ENCODE measurements at regions not wholly inside any gene's neighbourhood (a gene's known extent, or its start where the extent isn't known, plus 50 kb on each side); places are given as distances from the start of the nearest gene placed in this dataset.

DNA sequence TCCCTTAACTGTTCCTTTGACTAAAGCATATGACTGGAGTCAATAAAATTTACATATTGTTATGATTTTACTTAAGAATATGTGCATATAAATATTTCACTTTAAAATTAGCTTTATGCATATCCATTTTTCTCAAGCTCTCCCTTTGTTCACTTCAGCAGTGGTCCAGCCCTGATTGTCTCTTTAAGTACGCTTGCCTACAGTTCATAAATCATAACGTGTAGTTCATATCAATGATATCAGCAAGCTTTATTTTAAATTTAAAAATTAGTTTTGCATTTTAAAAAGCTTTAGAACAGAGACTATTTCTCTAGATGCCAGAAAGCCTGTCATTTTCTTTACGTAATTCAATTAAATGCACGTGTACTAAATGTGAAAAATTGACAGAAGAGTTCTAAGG lies 721.9 kb downstream of the OTOL1 start:
- CTCF ChIA-PET = no interaction called here
- Mint-ChIP-seq H3K36me3 (ENCODE audit: low read depth) (no peaks in the 10 kb centered on the region), H3K27me3 (no peaks in the 10 kb centered on the region), H3K27ac (no peak overlapping the region), H3K4me3 (no peak overlapping the region), H3K4me1 (no peaks in the 10 kb centered on the region), H3K9me3 (no peaks in the 10 kb centered on the region)
- POLR2A ChIA-PET = no interaction called here
- no peak for DNase-seq

DNA sequence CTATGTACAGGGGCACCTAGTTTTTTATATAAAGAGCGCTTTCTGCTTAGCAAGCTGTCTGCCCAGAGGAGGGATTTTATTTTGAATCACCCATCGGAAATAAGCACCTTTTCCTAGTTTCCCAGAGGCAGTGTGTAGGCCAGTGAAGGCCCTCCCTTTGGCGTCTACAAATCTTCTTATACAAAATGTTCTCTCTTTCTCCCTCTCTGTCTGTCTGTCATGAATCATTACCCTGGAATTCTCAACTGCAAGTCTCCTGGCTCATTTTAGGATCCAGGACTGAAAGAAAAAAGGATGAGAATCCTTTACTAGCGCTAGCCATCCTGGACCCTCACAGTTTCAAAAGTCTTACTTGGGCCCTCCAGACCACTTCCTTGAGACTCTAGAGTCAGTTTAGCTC lies 728.1 kb downstream of the OTOL1 start:
- ChIA-PET CTCF (interaction anchor here (0.7 kb wide), 1 partner anchor 1039 kb away, joined by 3 read pairs; no protein-coding TSS in a partner anchor), POLR2A (no interaction called here)
- no peak for DNase-seq
- Mint-ChIP-seq H3K9me3 (no peaks in the 10 kb centered on the region), H3K27ac (no peak overlapping the region), H3K27me3 (no peaks in the 10 kb centered on the region), H3K36me3 (ENCODE audit: low read depth) (no peaks in the 10 kb centered on the region), H3K4me1 (no peaks in the 10 kb centered on the region), H3K4me3 (no peak overlapping the region)

DNA sequence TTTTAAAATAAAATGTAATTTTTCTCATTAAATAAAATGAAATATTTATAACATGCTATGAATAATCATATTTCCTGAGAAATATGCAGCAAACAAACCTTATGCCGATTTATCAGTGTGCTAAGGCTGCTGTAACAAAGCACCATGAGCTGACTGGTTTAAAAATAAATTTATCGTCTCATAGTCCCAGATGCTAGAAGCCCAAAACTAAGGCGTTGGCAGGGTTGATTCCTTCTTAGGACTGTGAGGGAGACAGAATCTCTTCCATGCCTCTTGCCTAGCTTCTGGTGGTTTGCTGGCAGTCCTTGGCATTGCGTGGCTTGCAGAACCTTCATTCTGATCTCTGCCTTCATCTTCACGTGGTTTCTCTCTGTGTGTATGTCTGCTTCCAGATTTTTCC lies 740.3 kb downstream of the OTOL1 start:
- no peak overlapping the region for H3K27ac Mint-ChIP-seq
- H3K4me1 Mint-ChIP-seq = no peaks in the 10 kb centered on the region
- no peaks in the 10 kb centered on the region for H3K27me3 Mint-ChIP-seq
- no peaks in the 10 kb centered on the region for H3K36me3 Mint-ChIP-seq (ENCODE audit: low read depth)
- peaks cover 2% of the 10 kb centered on the region for H3K9me3 Mint-ChIP-seq
- no peak overlapping the region for H3K4me3 Mint-ChIP-seq
- CTCF ChIA-PET = no interaction called here
- no peak for DNase-seq
- POLR2A ChIA-PET = no interaction called here

DNA sequence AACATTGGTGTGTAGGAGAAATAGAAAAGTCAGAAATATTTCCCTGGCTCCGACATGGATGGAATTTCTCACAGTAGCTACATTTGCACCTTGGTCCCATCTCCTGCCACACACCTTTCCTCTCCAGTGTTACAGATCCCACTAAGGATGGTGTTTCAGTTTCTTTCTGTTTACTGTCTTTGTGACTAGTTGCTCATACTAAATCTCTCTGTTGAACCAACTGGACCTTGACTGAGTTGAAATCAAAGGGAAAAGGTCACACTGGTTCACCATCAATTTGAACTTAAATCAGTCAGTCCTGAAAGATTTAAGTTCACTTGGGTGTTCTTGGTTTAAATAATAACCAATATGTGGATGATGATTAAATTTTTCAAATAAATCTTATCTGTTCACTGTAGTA lies 754.2 kb downstream of the OTOL1 start:
- CTCF ChIA-PET = no interaction called here
- Mint-ChIP-seq H3K36me3 (ENCODE audit: low read depth) (no peaks in the 10 kb centered on the region), H3K27ac (no peak overlapping the region), H3K4me1 (no peaks in the 10 kb centered on the region), H3K27me3 (no peaks in the 10 kb centered on the region), H3K4me3 (no peak overlapping the region), H3K9me3 (peaks cover 2% of the 10 kb centered on the region)
- POLR2A ChIA-PET = no interaction called here
- no peak for DNase-seq

DNA sequence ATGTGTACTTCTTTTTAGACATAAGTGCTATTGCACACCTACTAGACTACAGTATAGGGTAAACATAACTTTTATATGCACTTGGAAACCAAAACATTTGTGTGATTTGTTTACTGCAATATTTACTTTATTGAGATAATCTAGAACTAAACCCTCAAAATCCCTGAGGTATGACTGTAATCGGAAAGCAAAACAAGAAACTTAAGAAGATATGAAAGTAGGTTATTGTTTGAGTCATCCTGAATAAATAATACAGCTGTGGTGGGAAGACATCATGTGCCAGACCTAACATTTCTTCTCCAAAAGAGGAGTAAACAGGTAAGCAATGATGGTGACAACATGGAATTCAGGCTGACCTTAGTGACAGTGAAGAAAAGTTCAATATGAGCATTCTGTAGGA lies 765.5 kb downstream of the OTOL1 start:
- CTCF ChIA-PET = no interaction called here
- Mint-ChIP-seq H3K9me3 (peaks cover 3% of the 10 kb centered on the region), H3K27me3 (no peaks in the 10 kb centered on the region)

DNA sequence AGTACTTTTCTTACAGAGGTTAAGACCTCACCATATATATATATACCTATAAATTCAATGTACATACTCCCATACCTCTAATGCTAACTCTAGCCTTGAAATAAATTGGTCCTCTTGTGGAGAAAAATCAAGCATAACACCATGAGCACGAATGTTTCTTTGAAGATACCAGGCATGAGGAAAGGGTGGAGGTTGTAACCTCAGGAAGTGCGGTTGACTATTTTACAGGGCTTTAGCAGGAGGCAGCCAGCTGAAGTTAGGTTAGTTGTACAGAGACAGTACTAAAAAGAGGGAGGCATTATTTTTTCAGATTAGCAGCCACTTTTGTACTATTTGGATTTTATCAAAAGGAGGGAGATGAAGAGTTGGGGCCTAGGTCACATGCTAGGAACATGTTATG lies 767.0 kb downstream of the OTOL1 start:
- ChIA-PET POLR2A (no interaction called here), CTCF (interaction anchor here (0.6 kb wide), 1 partner anchor 28 kb away, joined by 3 read pairs; no protein-coding TSS in a partner anchor)
- DNase-seq = no peak
- no peak overlapping the region for H3K4me3 Mint-ChIP-seq
- no peaks in the 10 kb centered on the region for H3K4me1 Mint-ChIP-seq
- peaks cover 1% of the 10 kb centered on the region for H3K9me3 Mint-ChIP-seq
- no peaks in the 10 kb centered on the region for H3K36me3 Mint-ChIP-seq (ENCODE audit: low read depth)
- no peak overlapping the region for H3K27ac Mint-ChIP-seq
- no peaks in the 10 kb centered on the region for H3K27me3 Mint-ChIP-seq

More for the DNA sequence above, 765.5 kb downstream of the OTOL1 start:
- no peak for DNase-seq
- no peaks in the 10 kb centered on the region for H3K36me3 Mint-ChIP-seq (ENCODE audit: low read depth)
- H3K4me1 Mint-ChIP-seq = no peaks in the 10 kb centered on the region
- no peak overlapping the region for H3K4me3 Mint-ChIP-seq
- no peak overlapping the region for H3K27ac Mint-ChIP-seq
- POLR2A ChIA-PET = no interaction called here

DNA sequence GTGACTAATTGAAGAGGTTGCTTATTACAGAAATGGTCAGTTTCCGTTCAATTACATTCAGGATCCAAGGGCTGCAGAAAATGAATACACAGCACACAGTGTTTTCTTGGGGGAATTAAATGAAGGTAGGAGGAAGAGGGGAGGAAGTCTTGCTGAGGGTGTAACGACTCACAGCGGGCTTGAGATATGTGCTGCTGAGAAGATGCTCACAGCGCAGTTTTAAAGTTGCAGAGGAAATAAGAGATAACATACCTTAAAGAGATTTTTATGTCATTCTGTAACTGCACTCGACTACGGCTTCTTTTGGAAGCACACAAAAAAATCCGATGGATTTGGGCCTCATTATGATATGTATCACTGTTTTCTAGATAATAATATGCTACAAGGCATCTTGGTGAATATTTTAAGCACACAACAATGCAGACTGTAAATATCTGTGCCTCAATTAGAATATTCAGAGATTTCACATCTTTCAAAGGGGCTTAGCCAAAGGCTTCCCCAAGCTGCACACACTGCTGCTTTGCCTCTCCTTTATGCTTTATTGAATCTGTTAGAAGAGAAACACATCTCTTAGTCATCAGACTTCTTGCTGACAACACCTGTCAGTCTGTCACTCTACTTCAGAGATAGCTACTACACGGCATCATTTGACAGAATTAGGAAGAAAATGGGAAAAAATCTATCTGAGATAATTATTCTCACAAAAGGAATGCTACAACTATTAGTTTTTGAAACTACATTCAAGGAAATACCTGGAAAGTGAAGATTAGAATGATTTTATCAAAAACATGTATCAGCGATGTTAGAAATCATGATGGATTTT lies 773.2 kb downstream of the OTOL1 start:
- CTCF ChIA-PET = no interaction called here

DNA sequence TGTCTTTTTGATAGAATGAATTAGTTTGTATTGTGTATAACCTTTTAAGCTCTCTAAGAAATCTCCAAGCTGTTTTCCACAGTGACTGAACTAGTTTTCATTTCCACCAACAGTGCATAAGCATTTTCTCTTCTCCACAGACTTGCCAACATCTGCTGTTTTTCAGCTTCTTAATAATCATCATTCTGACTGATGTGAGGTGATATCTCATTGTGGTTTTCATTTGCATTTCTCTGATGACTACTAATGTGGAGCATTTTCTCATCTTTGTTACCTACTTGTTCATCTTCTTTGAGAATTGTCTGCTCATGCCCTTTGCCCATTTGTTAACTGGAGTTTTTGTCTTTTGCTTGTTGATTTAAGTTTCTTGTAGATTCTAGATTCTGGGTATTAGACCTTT lies 777.5 kb downstream of the OTOL1 start:
- H3K4me3 Mint-ChIP-seq = no peak overlapping the region
- no peaks in the 10 kb centered on the region for H3K36me3 Mint-ChIP-seq (ENCODE audit: low read depth)
- no peaks in the 10 kb centered on the region for H3K27me3 Mint-ChIP-seq
- no peak overlapping the region for H3K27ac Mint-ChIP-seq
- ChIA-PET POLR2A (no interaction called here), CTCF (no interaction called here)
- H3K4me1 Mint-ChIP-seq = no peaks in the 10 kb centered on the region
- DNase-seq = no peak
- peaks cover 7% of the 10 kb centered on the region for H3K9me3 Mint-ChIP-seq

More for the DNA sequence above, 773.2 kb downstream of the OTOL1 start:
- Mint-ChIP-seq H3K4me1 (no peaks in the 10 kb centered on the region), H3K9me3 (peaks cover 2% of the 10 kb centered on the region), H3K27ac (no peak overlapping the region), H3K4me3 (no peak overlapping the region), H3K36me3 (ENCODE audit: low read depth) (no peaks in the 10 kb centered on the region), H3K27me3 (no peaks in the 10 kb centered on the region)
- DNase-seq = no peak
- POLR2A ChIA-PET = no interaction called here

DNA sequence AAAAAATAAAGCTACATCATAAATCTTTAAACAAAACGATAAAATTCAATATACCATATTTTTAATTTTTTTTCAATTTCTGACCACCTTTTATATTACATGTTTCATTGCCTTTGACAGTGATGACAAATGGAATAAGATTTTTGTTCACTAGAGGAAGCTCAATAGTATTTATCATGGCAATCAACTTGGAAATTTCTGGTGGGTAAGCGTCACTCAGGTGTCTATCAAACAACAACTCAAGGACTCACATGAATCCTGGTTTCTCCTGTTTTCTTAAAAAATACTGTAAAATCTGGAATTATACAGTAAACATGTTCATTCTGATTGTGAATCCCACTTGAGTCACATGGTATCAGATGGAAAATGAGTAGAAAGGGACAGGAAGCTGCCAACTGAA lies 782.2 kb downstream of the OTOL1 start:
- DNase-seq = no peak
- Mint-ChIP-seq H3K9me3 (peaks cover 9% of the 10 kb centered on the region), H3K4me3 (no peak overlapping the region), H3K36me3 (ENCODE audit: low read depth) (no peaks in the 10 kb centered on the region), H3K27ac (no peak overlapping the region), H3K27me3 (no peaks in the 10 kb centered on the region), H3K4me1 (no peaks in the 10 kb centered on the region)
- POLR2A ChIA-PET = no interaction called here
- CTCF ChIA-PET = no interaction called here

DNA sequence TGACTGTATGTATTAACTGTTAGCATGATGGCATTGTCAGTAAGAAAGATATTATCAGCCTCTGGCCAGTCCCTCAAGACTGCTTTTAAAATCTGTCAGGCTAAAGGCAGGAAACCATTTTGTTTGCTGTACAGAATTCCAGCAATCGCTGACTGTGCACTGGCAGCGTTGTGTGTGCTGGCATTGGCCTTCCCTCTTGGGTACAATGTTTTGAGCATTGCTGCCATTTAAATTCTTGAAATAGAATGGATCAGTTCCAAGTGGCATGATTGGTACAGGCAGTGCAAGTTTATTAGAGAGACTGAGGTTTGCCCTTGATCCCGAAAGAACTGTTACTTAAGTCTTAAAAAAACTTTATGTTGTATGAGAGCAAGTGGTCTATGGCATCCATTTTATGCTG lies 788.7 kb downstream of the OTOL1 start:
- H3K36me3 Mint-ChIP-seq (ENCODE audit: low read depth) = no peaks in the 10 kb centered on the region
- no peak overlapping the region for H3K4me3 Mint-ChIP-seq
- no peaks in the 10 kb centered on the region for H3K27me3 Mint-ChIP-seq
- no peaks in the 10 kb centered on the region for H3K4me1 Mint-ChIP-seq
- no peak for DNase-seq
- no peak overlapping the region for H3K27ac Mint-ChIP-seq
- peaks cover 3% of the 10 kb centered on the region for H3K9me3 Mint-ChIP-seq
- ChIA-PET POLR2A (no interaction called here), CTCF (no interaction called here)

DNA sequence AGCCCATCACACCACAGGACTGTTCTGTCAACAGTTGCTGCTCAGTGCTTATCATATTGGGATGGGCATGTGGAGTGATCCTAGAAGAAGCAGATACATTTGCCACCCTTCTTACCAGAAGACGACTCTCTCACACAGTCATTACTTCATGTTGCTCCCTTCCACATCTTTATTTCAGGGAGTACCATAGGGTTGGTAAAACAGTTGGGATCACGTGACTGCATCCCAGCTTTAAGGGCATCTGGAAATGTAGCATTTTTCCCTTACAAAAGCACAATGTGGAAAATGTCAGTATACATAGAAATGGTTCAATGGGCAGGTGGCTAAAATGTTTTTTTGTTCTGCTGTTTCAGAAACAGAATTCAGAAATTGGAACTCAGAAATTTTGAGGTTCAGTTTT lies 791.0 kb downstream of the OTOL1 start:
- ChIA-PET CTCF (no interaction called here), POLR2A (no interaction called here)
- H3K27me3 Mint-ChIP-seq = no peaks in the 10 kb centered on the region
- no peak overlapping the region for H3K27ac Mint-ChIP-seq
- H3K36me3 Mint-ChIP-seq (ENCODE audit: low read depth) = no peaks in the 10 kb centered on the region
- no peak overlapping the region for H3K4me3 Mint-ChIP-seq
- DNase-seq = no peak
- peaks cover 1% of the 10 kb centered on the region for H3K9me3 Mint-ChIP-seq
- H3K4me1 Mint-ChIP-seq = no peaks in the 10 kb centered on the region

DNA sequence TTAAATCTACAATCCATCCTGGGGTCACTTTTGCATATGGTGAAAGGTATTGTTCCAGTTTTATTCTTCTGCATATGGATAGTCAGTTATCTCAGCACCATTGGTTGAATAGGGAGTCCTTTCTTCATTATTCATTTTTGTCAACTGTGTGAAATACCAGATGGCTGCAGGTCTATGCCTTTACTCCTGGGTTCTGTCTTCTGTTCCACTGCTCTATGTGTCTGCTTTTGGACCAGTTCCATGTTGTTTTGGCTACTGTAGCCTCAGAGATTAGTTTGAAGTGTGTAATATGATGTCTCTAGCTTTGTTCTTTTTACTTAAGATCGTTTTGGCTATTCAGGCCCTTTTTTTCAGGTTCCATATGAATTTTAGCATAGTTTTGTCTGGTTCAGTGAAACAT lies 795.8 kb downstream of the OTOL1 start:
- Mint-ChIP-seq H3K36me3 (ENCODE audit: low read depth) (no peaks in the 10 kb centered on the region), H3K9me3 (peaks cover 4% of the 10 kb centered on the region), H3K4me1 (no peaks in the 10 kb centered on the region), H3K4me3 (no peak overlapping the region), H3K27ac (no peak overlapping the region), H3K27me3 (no peaks in the 10 kb centered on the region)
- POLR2A ChIA-PET = no interaction called here
- no peak for DNase-seq
- CTCF ChIA-PET = no interaction called here

DNA sequence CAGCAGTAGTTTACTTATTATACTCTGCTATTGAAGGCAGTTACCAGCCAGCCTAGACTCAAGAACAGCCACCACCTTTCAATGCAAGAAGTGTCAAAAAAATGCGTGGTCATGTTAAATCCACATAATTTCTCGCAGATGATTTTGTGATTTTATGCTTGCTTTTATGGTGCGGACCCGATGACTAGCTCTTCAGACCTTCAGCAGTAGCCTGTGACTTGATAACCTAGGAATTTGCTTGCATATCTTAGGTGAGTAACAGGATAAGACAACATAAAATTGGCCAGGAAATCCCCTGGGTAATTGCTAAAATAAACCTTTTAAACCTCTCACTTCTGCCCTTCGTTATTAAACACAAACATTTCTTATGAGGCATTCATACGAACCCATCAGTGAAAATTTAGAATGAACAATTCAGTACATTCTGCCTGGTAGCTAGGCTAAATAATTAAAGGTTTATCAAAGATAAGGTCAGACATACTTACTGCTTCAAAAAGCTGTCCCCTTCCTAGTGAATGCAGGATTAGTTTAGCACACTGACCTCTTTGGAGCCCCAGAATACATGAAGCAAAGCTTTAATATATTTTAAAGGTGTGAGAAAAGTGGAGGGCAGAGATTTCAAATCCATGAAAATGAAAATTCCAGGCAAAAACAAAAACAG lies 798.8 kb downstream of the OTOL1 start:
- CTCF ChIA-PET = no interaction called here

More for the DNA sequence above, 798.8 kb downstream of the OTOL1 start:
- POLR2A ChIA-PET = no interaction called here
- no peaks in the 10 kb centered on the region for H3K36me3 Mint-ChIP-seq (ENCODE audit: low read depth)
- H3K9me3 Mint-ChIP-seq = peaks cover 5% of the 10 kb centered on the region
- no peaks in the 10 kb centered on the region for H3K27me3 Mint-ChIP-seq
- H3K4me3 Mint-ChIP-seq = no peak overlapping the region
- DNase-seq = no peak
- H3K4me1 Mint-ChIP-seq = no peaks in the 10 kb centered on the region
- H3K27ac Mint-ChIP-seq = no peak overlapping the region

Measured in activated CD4-positive, alpha-beta T cell treated with anti-CD3 and anti-CD28 coated beads, Interleukin-2, amount 10 ng/mL, durations not matched to agents 7 days and 5 days (primary cell).